ENCODE measurements at regions not wholly inside any gene's neighbourhood (a gene's known extent, or its start where the extent isn't known, plus 50 kb on each side); places are given as distances from the start of the nearest gene placed in this dataset.

DNA sequence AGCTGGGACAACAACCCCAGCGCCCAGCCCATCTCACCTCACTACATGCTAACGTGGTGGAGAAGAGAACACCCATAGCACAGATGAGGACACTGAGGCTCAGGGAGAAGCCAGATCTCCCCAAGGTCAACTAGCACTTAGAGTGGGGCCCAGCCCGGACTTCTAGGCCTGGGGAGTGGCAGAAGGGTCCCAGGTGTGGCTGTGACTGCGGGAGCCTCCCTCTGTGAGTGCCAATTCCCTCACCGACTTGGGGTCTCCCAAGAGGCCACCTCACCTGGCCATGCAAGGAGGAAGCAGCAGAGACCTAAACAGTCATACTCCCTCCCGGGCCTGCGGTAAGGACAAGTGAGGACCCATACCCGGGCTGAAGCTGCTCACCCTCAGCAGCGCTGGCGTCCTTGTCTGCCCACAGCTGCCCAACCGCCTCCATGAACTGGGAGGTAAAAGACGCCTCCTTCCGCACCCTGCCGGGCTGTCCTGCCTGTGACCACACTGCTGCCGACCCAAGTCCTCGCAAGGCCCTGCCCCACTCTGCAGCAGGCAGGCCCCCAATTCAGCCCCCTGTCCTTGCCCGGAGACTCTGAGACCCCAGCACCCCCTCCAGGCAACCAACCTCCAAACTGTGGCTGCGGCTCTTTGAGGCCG, 93.2 kb upstream of the RTL6 start:
- Histone ChIP-seq H3K36me3 (ENCODE audit: control insufficient read depth in 2 of 2, extremely low read depth in 1 of 2, insufficient read depth in 2 of 2, low read length in 2 of 2) (no peaks in the 10 kb centered on the region), H3K9me3 (replicated peaks; ENCODE audit: control insufficient read depth, insufficient read depth, low read length) (no peaks in the 10 kb centered on the region), H3K27ac (ENCODE audit: insufficient read depth, low read depth, low read length) (no peak overlapping the region), H3K9me1 (replicated peaks; ENCODE audit: control insufficient read depth, extremely low read depth, insufficient read depth, low read length) (no peaks in the 10 kb centered on the region), H2AFZ (ENCODE audit: low read depth, low read length) (no peak overlapping the region), H4K20me1 (replicated peaks; ENCODE audit: control insufficient read depth, extremely low read depth, insufficient read depth, low read length) (no peaks in the 10 kb centered on the region), H3K4me3 (replicated peaks in 1 of 3; ENCODE audit: insufficient read depth in 1 of 3, low read depth in 1 of 3, low read length in 3 of 3) (no peak overlapping the region), H3K79me2 (ENCODE audit: control insufficient read depth, insufficient read depth, low read length) (no peaks in the 10 kb centered on the region), H3K4me2 (ENCODE audit: insufficient read depth, low read length) (no peak overlapping the region), H3K9ac (replicated peaks; ENCODE audit: extremely low read depth, insufficient read depth, low read length) (no peak overlapping the region), H3K4me1 (ENCODE audit: control insufficient read depth, extremely low read depth, insufficient read depth, low read length) (no peaks in the 10 kb centered on the region), H3K27me3 (ENCODE audit: control insufficient read depth in 2 of 2, insufficient read depth in 2 of 2, low read length in 2 of 2) (peaks cover 2 to 5% of the 10 kb centered on the region in 2 experiments)
- DNase-seq (ENCODE audit: low read depth, low spot score), result no peak
- intact Hi-C loops (cut with micrococcal nuclease), result no loop called here
- POLR2A ChIA-PET, result no interaction called here
- TF ChIP-seq EZH2 (IDR thresholded peaks at IDR 0.05; ENCODE audit: borderline replicate concordance, low read depth, low read length, severe bottlenecking), result no peak
- TF ChIP-seq, protein P1, sequence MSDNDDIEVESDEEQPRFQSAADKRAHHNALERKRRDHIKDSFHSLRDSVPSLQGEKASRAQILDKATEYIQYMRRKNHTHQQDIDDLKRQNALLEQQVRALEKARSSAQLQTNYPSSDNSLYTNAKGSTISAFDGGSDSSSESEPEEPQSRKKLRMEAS (IDR thresholded peaks at IDR 0.05; ENCODE audit: insufficient read depth, insufficient read length), result no peak
- no peak for TF ChIP-seq JUN (IDR thresholded peaks at IDR 0.05; ENCODE audit: borderline replicate concordance, insufficient read depth, insufficient read length, low read depth)
- no peak for TF ChIP-seq FOS (IDR thresholded peaks at IDR 0.05; ENCODE audit: borderline replicate concordance, insufficient read depth, low read length)
- TF ChIP-seq, protein P2, sequence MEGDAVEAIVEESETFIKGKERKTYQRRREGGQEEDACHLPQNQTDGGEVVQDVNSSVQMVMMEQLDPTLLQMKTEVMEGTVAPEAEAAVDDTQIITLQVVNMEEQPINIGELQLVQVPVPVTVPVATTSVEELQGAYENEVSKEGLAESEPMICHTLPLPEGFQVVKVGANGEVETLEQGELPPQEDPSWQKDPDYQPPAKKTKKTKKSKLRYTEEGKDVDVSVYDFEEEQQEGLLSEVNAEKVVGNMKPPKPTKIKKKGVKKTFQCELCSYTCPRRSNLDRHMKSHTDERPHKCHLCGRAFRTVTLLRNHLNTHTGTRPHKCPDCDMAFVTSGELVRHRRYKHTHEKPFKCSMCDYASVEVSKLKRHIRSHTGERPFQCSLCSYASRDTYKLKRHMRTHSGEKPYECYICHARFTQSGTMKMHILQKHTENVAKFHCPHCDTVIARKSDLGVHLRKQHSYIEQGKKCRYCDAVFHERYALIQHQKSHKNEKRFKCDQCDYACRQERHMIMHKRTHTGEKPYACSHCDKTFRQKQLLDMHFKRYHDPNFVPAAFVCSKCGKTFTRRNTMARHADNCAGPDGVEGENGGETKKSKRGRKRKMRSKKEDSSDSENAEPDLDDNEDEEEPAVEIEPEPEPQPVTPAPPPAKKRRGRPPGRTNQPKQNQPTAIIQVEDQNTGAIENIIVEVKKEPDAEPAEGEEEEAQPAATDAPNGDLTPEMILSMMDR (IDR thresholded peaks at IDR 0.05; ENCODE audit: extremely low read depth in 1 of 2, insufficient read depth in 1 of 2, low read depth in 1 of 2, low read length in 2 of 2), result no peak
- BruUV-seq (replicated peaks), result no TSS peak
- dilution Hi-C loops (cut with MboI; ENCODE audit: extremely low pct_ligation_motif_present, low sequenced_read_pairs), result no loop called here
- no peak for FAIRE-seq
- CTCF ChIA-PET, result no interaction called here

Data from endothelial cell of umbilical vein (primary cell).